ENCODE measurements at regions not wholly inside any gene's neighbourhood (a gene's known extent, or its start where the extent isn't known, plus 50 kb on each side); places are given as distances from the start of the nearest gene placed in this dataset.

GRCh38 chr4:141580523-141580922, 55.9 kb upstream of the IL15 start:
- Histone ChIP-seq H3K36me3 (ENCODE audit: insufficient read depth, low read length) (no peaks in the 10 kb centered on the region), H4K20me1 (ENCODE audit: insufficient read depth, low read length, poor library complexity, severe bottlenecking) (no peaks in the 10 kb centered on the region), H2AFZ (ENCODE audit: low read length) (peak overlapping the region; percentile 24; the same call in 1 of the 2 replicates), H3K4me3 (ENCODE audit: low read length, poor library complexity, severe bottlenecking) (no peak overlapping the region), H3K9me3 (ENCODE audit: insufficient read depth, low read depth, low read length) (peaks cover 3% of the 10 kb centered on the region; the same call in 1 of the 2 replicates), H3F3A (ENCODE audit: low read depth) (no peaks in the 10 kb centered on the region), H3K9ac (ENCODE audit: low read depth, low read length, poor library complexity, severe bottlenecking) (no peak overlapping the region), H3K4me2 (ENCODE audit: low read depth, low read length, poor library complexity, severe bottlenecking) (no peak overlapping the region), H3K9me2 (replicated peaks; ENCODE audit: low read depth, low read length) (no peaks in the 10 kb centered on the region), H3K27me3 (ENCODE audit: insufficient read depth, low read length, poor library complexity, severe bottlenecking) (no peaks in the 10 kb centered on the region), H3K79me2 (ENCODE audit: insufficient read depth, low read length) (no peaks in the 10 kb centered on the region), H3K4me1 (ENCODE audit: insufficient read depth, low read length, poor library complexity, severe bottlenecking) (peaks cover 4% of the 10 kb centered on the region)
- TF ChIP-seq EZH2phosphoT487 (IDR thresholded peaks at IDR 0.05; ENCODE audit: borderline replicate concordance) (no peak), CTCF (conservative IDR thresholded peaks at IDR 0.05; ENCODE audit: low read length) (no peak)

All from Loucy (cell line).